GM23248 (cell line): ENCODE measurements at regions not wholly inside any gene's neighbourhood (a gene's known extent, or its start where the extent isn't known, plus 50 kb on each side); places are given as distances from the start of the nearest gene placed in this dataset.
"Not testable (repeated sequence)": the region's sequence is repeated elsewhere in the genome, so short reads cannot be mapped to it uniquely, and the experiment has no call there.

Experiments used
- DNase-seq: peaks from one replicate; pipeline ENCODE4 v3.0.0-alpha.2; 2015
- H2AFZ ChIP-seq: fragments of 200-600 bp; sonication (generic); 2 replicates; pipeline ENCODE4 v1.6.1; 2016; ENCODE audit warnings: antibody characterized with exemption
- H3F3A ChIP-seq: fragments of 200-600 bp; sonication (generic); 2 replicates; pipeline ENCODE4 v1.6.1; 2016; ENCODE audit warnings: mild to moderate bottlenecking, antibody characterized with exemption, mixed run types; ENCODE audit not compliant: insufficient read depth
- H3K27ac ChIP-seq: fragments of 200-600 bp; sonication (generic); 2 replicates; pipeline ENCODE4 v1.5.1; 2016; ENCODE audit warnings: mild to moderate bottlenecking
- H3K27me3 ChIP-seq: fragments of 200-600 bp; sonication (generic); replicated peaks from 2 replicates; pipeline ENCODE4 v1.6.1; 2016; ENCODE audit warnings: mild to moderate bottlenecking; ENCODE audit not compliant: insufficient read depth
- H3K36me3 ChIP-seq: fragments of 200-600 bp; sonication (generic); 2 replicates; pipeline ENCODE4 v1.6.1; 2016; ENCODE audit warnings: low read depth, mild to moderate bottlenecking
- H3K4me1 ChIP-seq: fragments of 200-600 bp; sonication (generic); 2 replicates; pipeline ENCODE4 v1.6.1; 2016; ENCODE audit warnings: mild to moderate bottlenecking; ENCODE audit not compliant: insufficient read depth
- H3K4me2 ChIP-seq: fragments of 200-600 bp; sonication (generic); one replicate; pipeline ENCODE4 v1.6.1; 2016; ENCODE audit warnings: mild to moderate bottlenecking; ENCODE audit not compliant: unreplicated experiment
- H3K4me3 ChIP-seq: fragments of 200-600 bp; sonication (generic); 2 replicates; pipeline ENCODE4 v1.5.1; 2016; ENCODE audit warnings: mild to moderate bottlenecking
- H3K79me2 ChIP-seq: fragments of 200-600 bp; sonication (generic); 2 replicates; pipeline ENCODE4 v1.6.1; 2016; ENCODE audit warnings: mild to moderate bottlenecking; ENCODE audit not compliant: insufficient read depth
- H3K9ac ChIP-seq: fragments of 200-600 bp; sonication (generic); 2 replicates; pipeline ENCODE4 v1.6.1; 2016; ENCODE audit warnings: mild to moderate bottlenecking
- H3K9me2 ChIP-seq: fragments of 200-600 bp; sonication (generic); 2 replicates; pipeline ENCODE4 v1.6.1; 2016; ENCODE audit warnings: mixed run types, mild to moderate bottlenecking, moderate library complexity; ENCODE audit not compliant: insufficient read depth
- H3K9me3 ChIP-seq: fragments of 200-600 bp; sonication (generic); one replicate; pipeline ENCODE4 v1.6.1; 2017; ENCODE audit warnings: low read depth
- H4K20me1 ChIP-seq: fragments of 200-600 bp; sonication (generic); 2 replicates; pipeline ENCODE4 v1.6.0; 2016; ENCODE audit not compliant: insufficient read depth
- EZH2 ChIP-seq: fragments of 200-600 bp; sonication (generic); IDR thresholded peaks from 2 replicates; pipeline ENCODE4 v1.6.1; 2018; ENCODE audit warnings: antibody characterized with exemption, mild to moderate bottlenecking; ENCODE audit not compliant: insufficient read depth, poor library complexity, severe bottlenecking
- EZH2phosphoT487 ChIP-seq: fragments of 200-600 bp; sonication (generic); IDR thresholded peaks from 2 replicates; pipeline ENCODE4 v1.6.1; 2018; ENCODE audit warnings: antibody characterized with exemption, moderate library complexity, mild to moderate bottlenecking, low read depth; ENCODE audit not compliant: insufficient read depth
- WGBS, 2 experiments: methylation state at CpG; one replicate each; pipeline ENCODE4 v1.1.6; 2015 to 2017; ENCODE audit warnings: low lambda C conversion rate in 2 of 2, low coverage in 1 of 2; ENCODE audit errors: missing lambda C conversion rate in 2 of 2; 5-methylcytosine and 5-hydroxymethylcytosine counted together
- in situ Hi-C: fragments of 300-500 bp; cut with MboI; formaldehyde crosslinking; loops from 2 replicates; pipeline ENCODE4 v1.15.0; 2020

- Histone ChIP-seq H2AFZ (no peak overlapping the region), H3K4me3 (no peak overlapping the region), H3K27ac (no peak overlapping the region), H3K4me2 (no peak overlapping the region), H3F3A (no peaks in the 10 kb centered on the region), H4K20me1 (no peaks in the 10 kb centered on the region), H3K36me3 (no peaks in the 10 kb centered on the region), H3K4me1 (no peaks in the 10 kb centered on the region), H3K9ac (no peak overlapping the region), H3K9me3 (no peaks in the 10 kb centered on the region), H3K27me3 (no peaks in the 10 kb centered on the region), H3K79me2 (no peaks in the 10 kb centered on the region), H3K9me2 (no peaks in the 10 kb centered on the region)
- in situ Hi-C loops, result no loop called here
- TF ChIP-seq EZH2, result no peak
- TF ChIP-seq EZH2phosphoT487, result no peak
- no peak for DNase-seq
- 0 to 2% methylated on average over 5 of the region's 5 CpGs for WGBS, 2 experiments
Measured at GRCh38 chr20:40908309-40908708, 120.3 kb upstream of the TOP1 start.

- H3K27me3 ChIP-seq, H3K36me3 ChIP-seq, H3F3A ChIP-seq, H3K27ac ChIP-seq, in situ Hi-C loops, H3K4me1 ChIP-seq, H2AFZ ChIP-seq, H3K9me3 ChIP-seq, H4K20me1 ChIP-seq, H3K9ac ChIP-seq, H3K4me3 ChIP-seq, H3K9me2 ChIP-seq, DNase-seq, H3K4me2 ChIP-seq, H3K79me2 ChIP-seq: not testable (repeated sequence)
- 86 to 89% methylated on average over 16 of the region's 16 CpGs for WGBS, 2 experiments
Measured at GRCh38 chr20:40909489-40909888, 119.1 kb upstream of the TOP1 start.

DNA sequence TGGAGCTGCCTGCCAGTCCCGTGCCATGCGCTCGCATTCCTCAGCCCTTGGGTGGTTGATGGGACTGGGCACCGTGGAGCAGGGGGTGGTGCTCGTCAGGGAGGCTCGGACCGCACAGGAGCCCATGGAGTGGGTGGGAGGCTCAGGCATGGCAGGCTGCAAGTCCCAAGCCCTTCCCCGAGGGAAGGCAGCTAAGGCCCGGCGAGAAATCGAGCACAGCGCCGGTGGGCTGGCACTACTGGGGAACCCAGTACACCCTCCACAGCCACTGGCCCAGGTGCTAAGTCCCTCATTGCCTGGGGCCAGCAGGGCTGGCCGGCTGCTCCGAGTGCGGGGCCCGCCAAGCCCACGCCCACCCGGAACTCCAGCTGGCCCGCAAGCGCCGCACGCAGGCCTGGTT is 118.2 kb upstream of the TOP1 start:
- H3K27me3 ChIP-seq, H3K36me3 ChIP-seq, H3K4me1 ChIP-seq, H3K9me3 ChIP-seq, H4K20me1 ChIP-seq, H3K4me2 ChIP-seq, in situ Hi-C loops, H3F3A ChIP-seq, H3K79me2 ChIP-seq, H3K9me2 ChIP-seq, DNase-seq, H3K9ac ChIP-seq, H3K4me3 ChIP-seq, H3K27ac ChIP-seq, H2AFZ ChIP-seq: not testable (repeated sequence)
- 78 to 88% methylated on average over 20 to 23 of the region's 23 CpGs for WGBS, 2 experiments

DNA sequence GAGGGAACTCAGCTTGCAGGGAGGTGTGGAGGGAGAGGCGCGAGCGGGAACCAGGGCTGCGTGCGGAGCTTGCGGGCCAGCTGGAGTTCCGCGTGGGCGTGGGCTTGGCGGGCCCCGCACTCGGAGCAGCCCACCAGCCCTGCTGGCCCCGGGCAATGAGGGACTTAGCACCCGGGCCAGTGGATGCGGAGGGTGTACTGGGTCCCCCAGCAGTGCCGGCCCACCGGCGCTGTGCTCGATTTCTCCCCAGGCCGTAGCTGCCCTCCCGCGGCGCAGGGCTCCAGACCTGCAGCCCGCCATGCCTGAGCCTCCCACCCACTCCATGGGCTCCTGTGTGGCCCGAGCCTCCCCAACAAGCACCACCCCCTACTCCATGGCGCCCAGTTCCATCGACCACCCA is 117.5 kb upstream of the TOP1 start:
- H4K20me1 ChIP-seq, H3K36me3 ChIP-seq, H3K4me3 ChIP-seq, H3K9ac ChIP-seq, H3F3A ChIP-seq, H3K27me3 ChIP-seq, H3K9me3 ChIP-seq, H3K79me2 ChIP-seq, H2AFZ ChIP-seq, H3K9me2 ChIP-seq, in situ Hi-C loops, H3K4me2 ChIP-seq, H3K27ac ChIP-seq, H3K4me1 ChIP-seq, DNase-seq: not testable (repeated sequence)
- 88 to 94% methylated on average over 10 to 26 of the region's 27 CpGs for WGBS, 2 experiments

DNA sequence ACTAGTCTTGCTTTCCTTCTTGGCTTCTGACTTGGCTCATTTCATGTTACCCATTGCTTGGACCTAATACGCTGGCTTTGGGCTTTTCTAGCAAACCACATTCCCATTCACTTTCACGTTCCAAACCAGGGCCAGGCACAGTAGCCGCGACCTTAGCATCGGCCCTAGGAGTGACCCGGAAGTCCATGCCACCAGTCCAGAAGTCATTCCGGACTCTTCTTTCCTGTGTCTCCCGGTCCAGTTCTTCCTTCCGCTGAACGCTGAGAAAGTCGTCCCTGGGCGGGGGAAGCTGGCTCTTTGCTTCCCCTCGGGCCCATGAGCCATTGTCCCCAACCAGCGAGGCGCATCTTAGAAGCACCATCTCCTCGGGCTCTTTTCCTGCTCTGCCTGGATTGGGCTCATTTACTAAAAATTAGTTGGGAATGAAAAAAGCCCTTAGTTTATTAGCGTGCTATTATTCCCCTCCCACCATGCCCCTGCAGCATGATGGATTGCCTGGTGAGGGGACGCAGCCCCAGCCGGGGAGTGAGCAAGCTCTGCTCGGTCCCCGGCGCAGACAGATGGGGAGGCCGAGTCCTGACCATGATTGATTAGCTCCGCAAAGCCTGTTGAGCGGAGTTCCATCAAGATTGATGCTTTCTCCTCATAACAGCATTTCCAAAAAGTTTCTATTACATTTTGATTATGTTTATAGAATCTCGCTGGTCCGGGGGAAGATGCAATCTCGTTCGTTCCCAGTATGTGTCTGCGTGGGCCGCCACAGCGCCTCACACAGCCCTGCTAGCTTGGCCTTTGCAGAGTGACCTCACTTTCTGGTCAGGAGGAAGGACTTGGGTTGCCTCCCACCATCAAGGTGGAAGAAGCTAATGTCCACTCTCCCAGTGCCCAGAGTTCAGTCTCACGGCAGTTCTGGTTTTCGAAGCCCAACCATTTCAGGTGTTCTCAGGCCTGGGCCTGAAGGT is 115.1 kb upstream of the TOP1 start:
- no peaks in the 10 kb centered on the region for H3K36me3 ChIP-seq
- H3K79me2 ChIP-seq, result no peaks in the 10 kb centered on the region
- H3F3A ChIP-seq, result no peaks in the 10 kb centered on the region
- no peak for DNase-seq
- H4K20me1 ChIP-seq, result no peaks in the 10 kb centered on the region
- no peak overlapping the region for H3K4me3 ChIP-seq
- no peaks in the 10 kb centered on the region for H3K9me3 ChIP-seq
- no peaks in the 10 kb centered on the region for H3K4me1 ChIP-seq
- H3K9me2 ChIP-seq, result no peaks in the 10 kb centered on the region
- TF ChIP-seq EZH2phosphoT487, result no peak
- TF ChIP-seq EZH2, result no peak
- no peak overlapping the region for H2AFZ ChIP-seq
- 81% methylated on average over 32 to 34 of the region's 34 CpGs for WGBS, 2 experiments
- H3K4me2 ChIP-seq, result no peak overlapping the region
- no peaks in the 10 kb centered on the region; the same call in 1 of the 2 replicates for H3K27me3 ChIP-seq
- H3K27ac ChIP-seq, result no peak overlapping the region
- no peak overlapping the region for H3K9ac ChIP-seq
- in situ Hi-C loops, result no loop called here
